A673 (cell line): ENCODE measurements at regions not wholly inside any gene's neighbourhood (a gene's known extent, or its start where the extent isn't known, plus 50 kb on each side); places are given as distances from the start of the nearest gene placed in this dataset.

ENCODE experiments used
- BruUV-seq: library from RNA; stranded (reverse); fragments of 400-500 nt; replicated peaks from 2 replicates; lab custom pipeline; 2021; lab: Mats Ljungman, UMichigan
- CTCF ChIA-PET: fragments of 300-600 bp; sonication (Branson Sonifier 250); formaldehyde crosslinking; loops from one replicate; lab custom pipeline; 2022; ENCODE audit warnings: antibody characterized with exemption; lab: Charles Lee
- POLR2A ChIA-PET: fragments of 300-600 bp; sonication (Branson Sonifier 250); formaldehyde crosslinking; loops from one replicate; lab custom pipeline; 2022; ENCODE audit warnings: antibody characterized with exemption; ENCODE audit not compliant: low non-redundant PET; lab: Charles Lee
- DNase-seq: peaks from one replicate; pipeline ENCODE4 v3.0.0-alpha.2; 2015; ENCODE audit warnings: low spot score
- H3K27ac ChIP-seq: fragments of 200-600 bp; sonication (generic); 2 replicates; pipeline ENCODE4 v1.5.1; 2016; ENCODE audit warnings: mixed run types, low read depth, mild to moderate bottlenecking, mixed read lengths, antibody characterized with exemption, low read length; ENCODE audit not compliant: poor library complexity, severe bottlenecking
- H3K27me3 ChIP-seq: fragments of 200-600 bp; sonication (generic); replicated peaks from 2 replicates; pipeline ENCODE4 v1.6.1; 2017; ENCODE audit warnings: mixed run types, low read depth, mild to moderate bottlenecking, mixed read lengths, antibody characterized with exemption, low read length; ENCODE audit not compliant: insufficient read depth, poor library complexity
- H3K36me3 ChIP-seq: fragments of 200-600 bp; sonication (generic); 2 replicates; pipeline ENCODE4 v1.6.1; 2016; ENCODE audit warnings: mixed run types, mild to moderate bottlenecking, mixed read lengths, antibody characterized with exemption, low read length; ENCODE audit not compliant: insufficient read depth, poor library complexity, severe bottlenecking
- H3K4me1 ChIP-seq: fragments of 200-600 bp; sonication (generic); 2 replicates; pipeline ENCODE4 v1.6.1; 2017; ENCODE audit warnings: mixed run types, mild to moderate bottlenecking, mixed read lengths, antibody characterized with exemption, low read length; ENCODE audit not compliant: insufficient read depth, poor library complexity, severe bottlenecking
- H3K4me3 ChIP-seq: fragments of 200-600 bp; sonication (generic); 2 replicates; pipeline ENCODE4 v1.5.1; 2016; ENCODE audit warnings: low read depth, mixed run types, mild to moderate bottlenecking, mixed read lengths, low read length; ENCODE audit not compliant: poor library complexity, severe bottlenecking
- H3K9me3 ChIP-seq: fragments of 200-600 bp; sonication (generic); 2 replicates; pipeline ENCODE4 v1.6.1; 2016; ENCODE audit warnings: mixed run types, low read depth, mild to moderate bottlenecking, mixed read lengths, antibody characterized with exemption, low read length; ENCODE audit not compliant: poor library complexity, severe bottlenecking
- CTCF ChIP-seq: fragments of 300-800, 200-600 bp; sonication (generic); conservative IDR thresholded peaks from 2 replicates; pipeline ENCODE4 v1.5.1; 2017; ENCODE audit warnings: low read depth, mild to moderate bottlenecking, antibody characterized with exemption, low read length, moderate library complexity, mixed read lengths
- EZH2 ChIP-seq: fragments of 200-600 bp; sonication (generic); IDR thresholded peaks from 2 replicates; pipeline ENCODE4 v1.6.1; 2017; ENCODE audit warnings: borderline replicate concordance, low read depth, mild to moderate bottlenecking, mixed read lengths, antibody characterized with exemption, low read length; ENCODE audit not compliant: poor library complexity, severe bottlenecking
- intact Hi-C: fragments of 100-400 bp; cut with micrococcal nuclease; formaldehyde crosslinking; loops from one replicate; pipeline ENCODE4 v1.10.0; 2022; ENCODE audit not compliant: unreplicated experiment

- peaks cover 9% of the 10 kb centered on the region for H3K4me1 ChIP-seq
- H3K9me3 ChIP-seq: no peaks in the 10 kb centered on the region
- ChIA-PET CTCF (no interaction called here), POLR2A (no interaction called here)
- TF ChIP-seq CTCF: no peak
- no peak for TF ChIP-seq EZH2
- no peaks in the 10 kb centered on the region for H3K36me3 ChIP-seq
- no peak overlapping the region for H3K27ac ChIP-seq
- H3K4me3 ChIP-seq: no peak overlapping the region
- H3K27me3 ChIP-seq: no peaks in the 10 kb centered on the region
- no TSS peak for BruUV-seq
- no peak for DNase-seq
- intact Hi-C loops: no loop called here
Observed at GRCh38 chr10:2051108-2051507, 313.8 kb upstream of the ADARB2 start.

GRCh38 chr10:2049560-2049959 lies 312.2 kb upstream of the ADARB2 start:
- TF ChIP-seq EZH2 (no peak), CTCF (no peak)
- CTCF ChIA-PET: no interaction called here
- H3K9me3 ChIP-seq: no peaks in the 10 kb centered on the region
- BruUV-seq: no TSS peak
- H3K27ac ChIP-seq: no peak overlapping the region
- intact Hi-C loops: no loop called here
- H3K4me1 ChIP-seq: peaks cover 22% of the 10 kb centered on the region
- POLR2A ChIA-PET: no interaction called here
- no peaks in the 10 kb centered on the region for H3K27me3 ChIP-seq
- H3K4me3 ChIP-seq: no peak overlapping the region
- no peaks in the 10 kb centered on the region for H3K36me3 ChIP-seq
- no peak for DNase-seq

GRCh38 chr10:2048337-2048973 lies 311.1 kb upstream of the ADARB2 start:
- Histone ChIP-seq H3K4me3 (no peak overlapping the region), H3K4me1 (peaks cover 26% of the 10 kb centered on the region), H3K27ac (no peak overlapping the region), H3K9me3 (no peaks in the 10 kb centered on the region), H3K27me3 (no peaks in the 10 kb centered on the region), H3K36me3 (no peaks in the 10 kb centered on the region)
- intact Hi-C loops: no loop called here
- no TSS peak for BruUV-seq
- DNase-seq: no peak
- POLR2A ChIA-PET: no interaction called here
- CTCF ChIA-PET: no interaction called here
- TF ChIP-seq CTCF (no peak), EZH2 (no peak)
